ENCODE measurements at regions not wholly inside any gene's neighbourhood (a gene's known extent, or its start where the extent isn't known, plus 50 kb on each side); places are given as distances from the start of the nearest gene placed in this dataset.

DNA sequence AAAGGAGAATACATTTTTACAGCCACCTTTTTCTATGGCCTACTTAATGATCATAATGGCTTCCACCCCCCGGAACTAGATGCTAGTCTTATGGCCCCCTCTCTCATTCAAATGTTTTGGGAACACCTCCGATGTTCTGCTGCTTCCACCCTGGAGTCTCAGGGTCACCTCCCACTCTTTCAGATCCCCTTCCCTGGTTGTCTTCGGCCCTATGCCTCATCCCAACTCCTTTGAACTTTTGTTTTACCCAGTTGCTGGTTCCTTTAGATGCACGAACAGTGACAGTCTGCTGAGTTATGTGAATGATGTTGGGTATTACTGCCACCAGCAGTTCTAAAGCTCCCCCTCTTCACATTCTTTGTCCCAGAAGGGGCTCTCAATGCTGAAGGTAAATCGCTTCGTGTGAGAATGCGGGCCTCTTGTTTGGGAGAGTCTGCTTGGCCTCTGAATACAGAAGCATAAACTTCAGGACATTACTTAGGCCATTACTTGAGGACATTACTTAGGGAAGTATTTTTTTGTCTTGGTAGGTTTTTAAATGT is 309.1 kb downstream of the SOX4 start:
- TF ChIP-seq CTCF (IDR thresholded peaks at IDR 0.05; ENCODE audit: insufficient read depth, low read length) (no peak), SPI1 (IDR thresholded peaks at IDR 0.05; ENCODE audit: borderline replicate concordance, low read depth) (no peak), REST (IDR thresholded peaks at IDR 0.05; ENCODE audit: insufficient replicate concordance, low read depth) (no peak), GABPA (IDR thresholded peaks at IDR 0.05; ENCODE audit: low read depth) (no peak), POLR2AphosphoS5 (IDR thresholded peaks at IDR 0.05; ENCODE audit: low read depth) (no peak)
- no peak overlapping the region for H3K4me3 ChIP-seq (replicated peaks; ENCODE audit: insufficient read depth, low read length)
- no peaks in the 10 kb centered on the region for H3K27me3 ChIP-seq (ENCODE audit: insufficient read depth, poor library complexity, severe bottlenecking)
- DNase-seq (ENCODE audit: low read depth in 1 of 2, low spot score in 1 of 2) = no peak
- H3K27ac ChIP-seq (replicated peaks) = no peak overlapping the region

GRCh38 chr6:21905531-21905930 is 312.0 kb downstream of the SOX4 start:
- H3K27me3 ChIP-seq (ENCODE audit: insufficient read depth, poor library complexity, severe bottlenecking) = no peaks in the 10 kb centered on the region
- no peak overlapping the region for H3K27ac ChIP-seq (replicated peaks)
- no peak overlapping the region for H3K4me3 ChIP-seq (replicated peaks; ENCODE audit: insufficient read depth, low read length)
- TF ChIP-seq REST (IDR thresholded peaks at IDR 0.05; ENCODE audit: insufficient replicate concordance, low read depth) (no peak), GABPA (IDR thresholded peaks at IDR 0.05; ENCODE audit: low read depth) (no peak), CTCF (IDR thresholded peaks at IDR 0.05; ENCODE audit: insufficient read depth, low read length) (no peak), POLR2AphosphoS5 (IDR thresholded peaks at IDR 0.05; ENCODE audit: low read depth) (no peak), SPI1 (IDR thresholded peaks at IDR 0.05; ENCODE audit: borderline replicate concordance, low read depth) (no peak)
- DNase-seq (ENCODE audit: low read depth in 1 of 2, low spot score in 1 of 2) = no peak

GRCh38 chr6:21906826-21907225 is 313.3 kb downstream of the SOX4 start:
- no peaks in the 10 kb centered on the region for H3K27me3 ChIP-seq (ENCODE audit: insufficient read depth, poor library complexity, severe bottlenecking)
- H3K27ac ChIP-seq (replicated peaks) = no peak overlapping the region
- TF ChIP-seq REST (IDR thresholded peaks at IDR 0.05; ENCODE audit: insufficient replicate concordance, low read depth) (no peak), POLR2AphosphoS5 (IDR thresholded peaks at IDR 0.05; ENCODE audit: low read depth) (no peak), GABPA (IDR thresholded peaks at IDR 0.05; ENCODE audit: low read depth) (no peak), CTCF (IDR thresholded peaks at IDR 0.05; ENCODE audit: insufficient read depth, low read length) (no peak), SPI1 (IDR thresholded peaks at IDR 0.05; ENCODE audit: borderline replicate concordance, low read depth) (no peak)
- DNase-seq (ENCODE audit: low read depth in 1 of 2, low spot score in 1 of 2) = no peak
- no peak overlapping the region for H3K4me3 ChIP-seq (replicated peaks; ENCODE audit: insufficient read depth, low read length)
